ENCODE measurements at regions not wholly inside any gene's neighbourhood (a gene's known extent, or its start where the extent isn't known, plus 50 kb on each side); places are given as distances from the start of the nearest gene placed in this dataset.

DNA sequence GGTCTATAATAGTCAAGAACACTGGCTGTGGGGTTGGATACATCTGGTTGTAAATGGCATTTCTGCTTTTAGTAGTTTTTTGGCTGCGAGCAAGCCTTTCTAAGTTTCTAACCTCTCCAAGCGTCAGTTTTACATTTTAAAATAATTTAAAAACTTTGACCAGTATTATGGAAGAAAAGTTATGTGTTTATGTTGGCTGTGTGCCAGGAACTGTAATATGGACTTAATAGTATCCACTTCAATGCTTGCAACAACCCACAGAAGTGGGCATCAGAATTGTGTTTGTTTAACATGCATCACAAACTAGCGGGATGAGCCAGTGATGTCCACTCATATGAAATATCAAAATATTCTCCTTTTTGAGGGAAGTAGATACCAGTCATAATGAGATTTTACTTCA is 844.2 kb downstream of the JRKL start (continued):
- TF ChIP-seq, protein P1, sequence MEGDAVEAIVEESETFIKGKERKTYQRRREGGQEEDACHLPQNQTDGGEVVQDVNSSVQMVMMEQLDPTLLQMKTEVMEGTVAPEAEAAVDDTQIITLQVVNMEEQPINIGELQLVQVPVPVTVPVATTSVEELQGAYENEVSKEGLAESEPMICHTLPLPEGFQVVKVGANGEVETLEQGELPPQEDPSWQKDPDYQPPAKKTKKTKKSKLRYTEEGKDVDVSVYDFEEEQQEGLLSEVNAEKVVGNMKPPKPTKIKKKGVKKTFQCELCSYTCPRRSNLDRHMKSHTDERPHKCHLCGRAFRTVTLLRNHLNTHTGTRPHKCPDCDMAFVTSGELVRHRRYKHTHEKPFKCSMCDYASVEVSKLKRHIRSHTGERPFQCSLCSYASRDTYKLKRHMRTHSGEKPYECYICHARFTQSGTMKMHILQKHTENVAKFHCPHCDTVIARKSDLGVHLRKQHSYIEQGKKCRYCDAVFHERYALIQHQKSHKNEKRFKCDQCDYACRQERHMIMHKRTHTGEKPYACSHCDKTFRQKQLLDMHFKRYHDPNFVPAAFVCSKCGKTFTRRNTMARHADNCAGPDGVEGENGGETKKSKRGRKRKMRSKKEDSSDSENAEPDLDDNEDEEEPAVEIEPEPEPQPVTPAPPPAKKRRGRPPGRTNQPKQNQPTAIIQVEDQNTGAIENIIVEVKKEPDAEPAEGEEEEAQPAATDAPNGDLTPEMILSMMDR (conservative IDR thresholded peaks at IDR 0.05; ENCODE audit: low read depth in 2 of 2), result no peak
- TF ChIP-seq CREB1 (CRISPR knock-in tag; IDR thresholded peaks at IDR 0.05; ENCODE audit: low read depth), result no peak
- TF ChIP-seq STAT1 (IDR thresholded peaks at IDR 0.05; ENCODE audit: unreplicated experiment), result no peak
- no peak for TF ChIP-seq ZNF331 (CRISPR knock-in tag; IDR thresholded peaks at IDR 0.05; ENCODE audit: low read depth)
- no peak for TF ChIP-seq EZH2 (IDR thresholded peaks at IDR 0.05; ENCODE audit: low read depth, unreplicated experiment)
- TF ChIP-seq, protein P2, sequence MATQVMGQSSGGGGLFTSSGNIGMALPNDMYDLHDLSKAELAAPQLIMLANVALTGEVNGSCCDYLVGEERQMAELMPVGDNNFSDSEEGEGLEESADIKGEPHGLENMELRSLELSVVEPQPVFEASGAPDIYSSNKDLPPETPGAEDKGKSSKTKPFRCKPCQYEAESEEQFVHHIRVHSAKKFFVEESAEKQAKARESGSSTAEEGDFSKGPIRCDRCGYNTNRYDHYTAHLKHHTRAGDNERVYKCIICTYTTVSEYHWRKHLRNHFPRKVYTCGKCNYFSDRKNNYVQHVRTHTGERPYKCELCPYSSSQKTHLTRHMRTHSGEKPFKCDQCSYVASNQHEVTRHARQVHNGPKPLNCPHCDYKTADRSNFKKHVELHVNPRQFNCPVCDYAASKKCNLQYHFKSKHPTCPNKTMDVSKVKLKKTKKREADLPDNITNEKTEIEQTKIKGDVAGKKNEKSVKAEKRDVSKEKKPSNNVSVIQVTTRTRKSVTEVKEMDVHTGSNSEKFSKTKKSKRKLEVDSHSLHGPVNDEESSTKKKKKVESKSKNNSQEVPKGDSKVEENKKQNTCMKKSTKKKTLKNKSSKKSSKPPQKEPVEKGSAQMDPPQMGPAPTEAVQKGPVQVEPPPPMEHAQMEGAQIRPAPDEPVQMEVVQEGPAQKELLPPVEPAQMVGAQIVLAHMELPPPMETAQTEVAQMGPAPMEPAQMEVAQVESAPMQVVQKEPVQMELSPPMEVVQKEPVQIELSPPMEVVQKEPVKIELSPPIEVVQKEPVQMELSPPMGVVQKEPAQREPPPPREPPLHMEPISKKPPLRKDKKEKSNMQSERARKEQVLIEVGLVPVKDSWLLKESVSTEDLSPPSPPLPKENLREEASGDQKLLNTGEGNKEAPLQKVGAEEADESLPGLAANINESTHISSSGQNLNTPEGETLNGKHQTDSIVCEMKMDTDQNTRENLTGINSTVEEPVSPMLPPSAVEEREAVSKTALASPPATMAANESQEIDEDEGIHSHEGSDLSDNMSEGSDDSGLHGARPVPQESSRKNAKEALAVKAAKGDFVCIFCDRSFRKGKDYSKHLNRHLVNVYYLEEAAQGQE (IDR thresholded peaks at IDR 0.05; ENCODE audit: unreplicated experiment), result no peak
- no peak for TF ChIP-seq EZH2phosphoT487 (IDR thresholded peaks at IDR 0.05; ENCODE audit: unreplicated experiment)

DNA sequence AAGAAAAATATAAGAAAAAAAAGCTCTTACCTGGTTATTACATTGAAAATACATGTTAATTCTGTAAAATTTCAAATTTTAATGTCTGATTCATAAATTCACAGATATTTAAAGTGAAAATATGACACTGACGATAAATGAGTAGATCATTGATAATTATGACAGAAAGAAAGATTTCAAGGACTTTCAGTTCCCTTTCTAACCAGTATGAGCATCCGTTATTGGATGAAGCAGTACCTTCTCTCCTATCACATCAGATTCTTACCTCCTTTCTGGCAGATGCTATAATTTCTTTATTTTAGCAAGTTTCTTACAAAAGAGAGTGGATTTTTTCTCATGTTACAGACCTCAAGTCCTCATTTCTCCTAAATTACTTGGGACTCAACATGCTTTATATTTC is 847.3 kb downstream of the JRKL start:
- Histone ChIP-seq H3K4me2 (no peak overlapping the region), H4K20me1 (replicated peaks; ENCODE audit: insufficient read depth) (no peaks in the 10 kb centered on the region), H3K4me1 (ENCODE audit: insufficient read depth) (no peaks in the 10 kb centered on the region), H3K36me3 (ENCODE audit: insufficient read depth) (no peaks in the 10 kb centered on the region), H3K27me3 (ENCODE audit: insufficient read depth) (no peaks in the 10 kb centered on the region), H2AFZ (no peak overlapping the region), H3K9me2 (ENCODE audit: insufficient read depth) (no peaks in the 10 kb centered on the region), H3K27ac (ENCODE audit: low read depth) (no peak overlapping the region), H3F3A (replicated peaks; ENCODE audit: low read depth) (no peaks in the 10 kb centered on the region), H3K79me2 (replicated peaks; ENCODE audit: insufficient read depth) (no peaks in the 10 kb centered on the region), H3K4me3 (no peak overlapping the region)
- peaks cover 2% of the 10 kb centered on the region for H3K27me3 Mint-ChIP-seq (ENCODE audit: insufficient read depth, low read depth, poor library complexity)
- H3K36me3 Mint-ChIP-seq (ENCODE audit: low read depth), result no peaks in the 10 kb centered on the region
- no peak overlapping the region for H3K27ac Mint-ChIP-seq
- no peaks in the 10 kb centered on the region for H3K4me1 Mint-ChIP-seq
- H3K4me3 Mint-ChIP-seq, result no peak overlapping the region
- DNase-seq (ENCODE audit: low spot score) (no peak), ATAC-seq (no peak)
- H3K9me3 Mint-ChIP-seq, result no peaks in the 10 kb centered on the region
- TF ChIP-seq ZNF331 (CRISPR knock-in tag; IDR thresholded peaks at IDR 0.05; ENCODE audit: low read depth) (no peak), EZH2phosphoT487 (IDR thresholded peaks at IDR 0.05; ENCODE audit: unreplicated experiment) (no peak), ZNF114 (CRISPR knock-in tag; IDR thresholded peaks at IDR 0.05) (no peak), POLR2AphosphoS5 (IDR thresholded peaks at IDR 0.05; ENCODE audit: low read depth) (no peak)
- TF ChIP-seq, protein P3, sequence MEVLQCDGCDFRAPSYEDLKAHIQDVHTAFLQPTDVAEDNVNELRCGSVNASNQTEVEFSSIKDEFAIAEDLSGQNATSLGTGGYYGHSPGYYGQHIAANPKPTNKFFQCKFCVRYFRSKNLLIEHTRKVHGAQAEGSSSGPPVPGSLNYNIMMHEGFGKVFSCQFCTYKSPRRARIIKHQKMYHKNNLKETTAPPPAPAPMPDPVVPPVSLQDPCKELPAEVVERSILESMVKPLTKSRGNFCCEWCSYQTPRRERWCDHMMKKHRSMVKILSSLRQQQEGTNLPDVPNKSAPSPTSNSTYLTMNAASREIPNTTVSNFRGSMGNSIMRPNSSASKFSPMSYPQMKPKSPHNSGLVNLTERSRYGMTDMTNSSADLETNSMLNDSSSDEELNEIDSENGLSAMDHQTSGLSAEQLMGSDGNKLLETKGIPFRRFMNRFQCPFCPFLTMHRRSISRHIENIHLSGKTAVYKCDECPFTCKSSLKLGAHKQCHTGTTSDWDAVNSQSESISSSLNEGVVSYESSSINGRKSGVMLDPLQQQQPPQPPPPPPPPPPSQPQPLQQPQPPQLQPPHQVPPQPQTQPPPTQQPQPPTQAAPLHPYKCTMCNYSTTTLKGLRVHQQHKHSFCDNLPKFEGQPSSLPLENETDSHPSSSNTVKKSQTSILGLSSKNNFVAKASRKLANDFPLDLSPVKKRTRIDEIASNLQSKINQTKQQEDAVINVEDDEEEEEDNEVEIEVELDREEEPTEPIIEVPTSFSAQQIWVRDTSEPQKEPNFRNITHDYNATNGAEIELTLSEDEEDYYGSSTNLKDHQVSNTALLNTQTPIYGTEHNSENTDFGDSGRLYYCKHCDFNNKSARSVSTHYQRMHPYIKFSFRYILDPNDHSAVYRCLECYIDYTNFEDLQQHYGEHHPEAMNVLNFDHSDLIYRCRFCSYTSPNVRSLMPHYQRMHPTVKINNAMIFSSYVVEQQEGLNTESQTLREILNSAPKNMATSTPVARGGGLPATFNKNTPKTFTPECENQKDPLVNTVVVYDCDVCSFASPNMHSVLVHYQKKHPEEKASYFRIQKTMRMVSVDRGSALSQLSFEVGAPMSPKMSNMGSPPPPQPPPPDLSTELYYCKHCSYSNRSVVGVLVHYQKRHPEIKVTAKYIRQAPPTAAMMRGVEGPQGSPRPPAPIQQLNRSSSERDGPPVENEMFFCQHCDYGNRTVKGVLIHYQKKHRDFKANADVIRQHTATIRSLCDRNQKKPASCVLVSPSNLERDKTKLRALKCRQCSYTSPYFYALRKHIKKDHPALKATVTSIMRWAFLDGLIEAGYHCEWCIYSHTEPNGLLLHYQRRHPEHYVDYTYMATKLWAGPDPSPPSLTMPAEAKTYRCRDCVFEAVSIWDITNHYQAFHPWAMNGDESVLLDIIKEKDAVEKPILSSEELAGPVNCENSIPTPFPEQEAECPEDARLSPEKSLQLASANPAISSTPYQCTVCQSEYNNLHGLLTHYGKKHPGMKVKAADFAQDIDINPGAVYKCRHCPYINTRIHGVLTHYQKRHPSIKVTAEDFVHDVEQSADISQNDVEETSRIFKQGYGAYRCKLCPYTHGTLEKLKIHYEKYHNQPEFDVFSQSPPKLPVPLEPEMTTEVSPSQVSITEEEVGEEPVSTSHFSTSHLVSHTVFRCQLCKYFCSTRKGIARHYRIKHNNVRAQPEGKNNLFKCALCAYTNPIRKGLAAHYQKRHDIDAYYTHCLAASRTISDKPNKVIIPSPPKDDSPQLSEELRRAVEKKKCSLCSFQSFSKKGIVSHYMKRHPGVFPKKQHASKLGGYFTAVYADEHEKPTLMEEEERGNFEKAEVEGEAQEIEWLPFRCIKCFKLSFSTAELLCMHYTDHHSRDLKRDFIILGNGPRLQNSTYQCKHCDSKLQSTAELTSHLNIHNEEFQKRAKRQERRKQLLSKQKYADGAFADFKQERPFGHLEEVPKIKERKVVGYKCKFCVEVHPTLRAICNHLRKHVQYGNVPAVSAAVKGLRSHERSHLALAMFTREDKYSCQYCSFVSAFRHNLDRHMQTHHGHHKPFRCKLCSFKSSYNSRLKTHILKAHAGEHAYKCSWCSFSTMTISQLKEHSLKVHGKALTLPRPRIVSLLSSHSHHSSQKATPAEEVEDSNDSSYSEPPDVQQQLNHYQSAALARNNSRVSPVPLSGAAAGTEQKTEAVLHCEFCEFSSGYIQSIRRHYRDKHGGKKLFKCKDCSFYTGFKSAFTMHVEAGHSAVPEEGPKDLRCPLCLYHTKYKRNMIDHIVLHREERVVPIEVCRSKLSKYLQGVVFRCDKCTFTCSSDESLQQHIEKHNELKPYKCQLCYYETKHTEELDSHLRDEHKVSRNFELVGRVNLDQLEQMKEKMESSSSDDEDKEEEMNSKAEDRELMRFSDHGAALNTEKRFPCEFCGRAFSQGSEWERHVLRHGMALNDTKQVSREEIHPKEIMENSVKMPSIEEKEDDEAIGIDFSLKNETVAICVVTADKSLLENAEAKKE (CRISPR knock-in tag; IDR thresholded peaks at IDR 0.05), result no peak
- TF ChIP-seq, protein P1 (conservative IDR thresholded peaks at IDR 0.05; ENCODE audit: low read depth in 2 of 2), result no peak

Data from GM23338 (cell line).